ENCODE measurements at regions not wholly inside any gene's neighbourhood (a gene's known extent, or its start where the extent isn't known, plus 50 kb on each side); places are given as distances from the start of the nearest gene placed in this dataset.

DNA sequence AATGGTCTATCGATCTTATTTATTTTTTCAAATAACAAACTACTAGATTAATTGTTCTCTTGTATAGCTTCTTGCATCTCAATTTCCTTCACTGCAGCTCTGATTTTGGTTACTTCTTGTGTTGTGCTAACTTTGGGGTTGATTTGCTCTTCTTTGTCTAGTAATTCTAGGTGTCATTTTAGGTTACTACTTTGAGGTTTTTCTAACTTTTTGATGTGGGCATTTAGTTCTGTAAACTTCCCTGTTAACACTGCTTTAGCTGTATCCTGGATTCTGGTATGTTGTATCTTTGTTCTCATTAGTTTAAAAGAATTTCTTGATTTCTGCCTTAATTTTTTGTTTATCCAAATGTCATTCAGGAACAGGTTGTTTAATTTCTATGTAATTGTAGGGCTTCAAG is 1188.0 kb downstream of the DNAJB9 start:
- TF ChIP-seq, protein P1, sequence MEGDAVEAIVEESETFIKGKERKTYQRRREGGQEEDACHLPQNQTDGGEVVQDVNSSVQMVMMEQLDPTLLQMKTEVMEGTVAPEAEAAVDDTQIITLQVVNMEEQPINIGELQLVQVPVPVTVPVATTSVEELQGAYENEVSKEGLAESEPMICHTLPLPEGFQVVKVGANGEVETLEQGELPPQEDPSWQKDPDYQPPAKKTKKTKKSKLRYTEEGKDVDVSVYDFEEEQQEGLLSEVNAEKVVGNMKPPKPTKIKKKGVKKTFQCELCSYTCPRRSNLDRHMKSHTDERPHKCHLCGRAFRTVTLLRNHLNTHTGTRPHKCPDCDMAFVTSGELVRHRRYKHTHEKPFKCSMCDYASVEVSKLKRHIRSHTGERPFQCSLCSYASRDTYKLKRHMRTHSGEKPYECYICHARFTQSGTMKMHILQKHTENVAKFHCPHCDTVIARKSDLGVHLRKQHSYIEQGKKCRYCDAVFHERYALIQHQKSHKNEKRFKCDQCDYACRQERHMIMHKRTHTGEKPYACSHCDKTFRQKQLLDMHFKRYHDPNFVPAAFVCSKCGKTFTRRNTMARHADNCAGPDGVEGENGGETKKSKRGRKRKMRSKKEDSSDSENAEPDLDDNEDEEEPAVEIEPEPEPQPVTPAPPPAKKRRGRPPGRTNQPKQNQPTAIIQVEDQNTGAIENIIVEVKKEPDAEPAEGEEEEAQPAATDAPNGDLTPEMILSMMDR (IDR thresholded peaks at IDR 0.05; ENCODE audit: insufficient read depth, low read length), result no peak
- no peak for TF ChIP-seq GABPA (IDR thresholded peaks at IDR 0.05; ENCODE audit: low read depth)
- no peak for TF ChIP-seq POLR2AphosphoS5 (IDR thresholded peaks at IDR 0.05; ENCODE audit: low read depth)
- TF ChIP-seq, protein P2, sequence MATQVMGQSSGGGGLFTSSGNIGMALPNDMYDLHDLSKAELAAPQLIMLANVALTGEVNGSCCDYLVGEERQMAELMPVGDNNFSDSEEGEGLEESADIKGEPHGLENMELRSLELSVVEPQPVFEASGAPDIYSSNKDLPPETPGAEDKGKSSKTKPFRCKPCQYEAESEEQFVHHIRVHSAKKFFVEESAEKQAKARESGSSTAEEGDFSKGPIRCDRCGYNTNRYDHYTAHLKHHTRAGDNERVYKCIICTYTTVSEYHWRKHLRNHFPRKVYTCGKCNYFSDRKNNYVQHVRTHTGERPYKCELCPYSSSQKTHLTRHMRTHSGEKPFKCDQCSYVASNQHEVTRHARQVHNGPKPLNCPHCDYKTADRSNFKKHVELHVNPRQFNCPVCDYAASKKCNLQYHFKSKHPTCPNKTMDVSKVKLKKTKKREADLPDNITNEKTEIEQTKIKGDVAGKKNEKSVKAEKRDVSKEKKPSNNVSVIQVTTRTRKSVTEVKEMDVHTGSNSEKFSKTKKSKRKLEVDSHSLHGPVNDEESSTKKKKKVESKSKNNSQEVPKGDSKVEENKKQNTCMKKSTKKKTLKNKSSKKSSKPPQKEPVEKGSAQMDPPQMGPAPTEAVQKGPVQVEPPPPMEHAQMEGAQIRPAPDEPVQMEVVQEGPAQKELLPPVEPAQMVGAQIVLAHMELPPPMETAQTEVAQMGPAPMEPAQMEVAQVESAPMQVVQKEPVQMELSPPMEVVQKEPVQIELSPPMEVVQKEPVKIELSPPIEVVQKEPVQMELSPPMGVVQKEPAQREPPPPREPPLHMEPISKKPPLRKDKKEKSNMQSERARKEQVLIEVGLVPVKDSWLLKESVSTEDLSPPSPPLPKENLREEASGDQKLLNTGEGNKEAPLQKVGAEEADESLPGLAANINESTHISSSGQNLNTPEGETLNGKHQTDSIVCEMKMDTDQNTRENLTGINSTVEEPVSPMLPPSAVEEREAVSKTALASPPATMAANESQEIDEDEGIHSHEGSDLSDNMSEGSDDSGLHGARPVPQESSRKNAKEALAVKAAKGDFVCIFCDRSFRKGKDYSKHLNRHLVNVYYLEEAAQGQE (IDR thresholded peaks at IDR 0.05; ENCODE audit: insufficient replicate concordance, low read depth), result no peak

Measured in HL-60 (cell line).